Esophagus muscularis mucosa (tissue), 3 donors: ENCODE measurements at regions not wholly inside any gene's neighbourhood (a gene's known extent, or its start where the extent isn't known, plus 50 kb on each side); places are given as distances from the start of the nearest gene placed in this dataset.

ENCODE experiments used
- CTCF ChIP-seq, 3 experiments: fragments of 200-600 bp in 2 of 3; fragments of 450-650 bp in 1 of 3; sonication (generic) in 2 of 3; IDR thresholded peaks; one replicate each; pipeline ENCODE4 v1.5.1; 2017 to 2019; ENCODE audit warnings: antibody characterized with exemption in 3 of 3, mild to moderate bottlenecking in 2 of 3, moderate library complexity in 1 of 3
- POLR2A ChIP-seq: fragments of 450-650 bp; IDR thresholded peaks from one replicate; pipeline ENCODE4 v1.6.1; 2017; ENCODE audit warnings: antibody characterized with exemption, moderate library complexity, mild to moderate bottlenecking, low read depth
- POLR2AphosphoS5 ChIP-seq, 2 donors: sonication (generic); formaldehyde crosslinking; IDR thresholded peaks; one replicate each; pipeline ENCODE4 v1.6.1; 2017; ENCODE audit warnings: antibody characterized with exemption in 2 of 2

DNA sequence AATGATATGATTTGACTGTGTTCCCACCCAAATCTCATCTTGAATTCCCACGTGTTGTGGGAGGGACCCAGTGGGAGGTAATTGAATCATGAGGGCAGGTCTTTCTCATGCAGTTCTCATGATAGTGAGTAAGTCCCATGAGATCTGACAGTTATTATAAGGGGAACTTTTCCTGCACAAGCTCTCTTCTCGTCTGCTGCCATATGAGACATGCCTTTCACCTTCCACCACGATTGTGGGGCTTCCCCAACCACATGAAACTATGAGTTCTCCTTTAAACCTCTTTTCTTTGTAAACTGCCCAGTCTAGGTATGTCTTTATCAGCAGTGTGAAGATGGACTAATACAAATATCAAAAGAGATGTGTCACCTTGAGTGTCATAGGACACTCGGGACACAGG lies 502.7 kb upstream of the PODXL start:
- TF ChIP-seq CTCF (IDR thresholded peaks at IDR 0.05): no peak
- TF ChIP-seq POLR2A: no peak
- no peak for TF ChIP-seq POLR2AphosphoS5 (IDR thresholded peaks at IDR 0.05)
